Endothelial cell of umbilical vein (primary cell): ENCODE measurements at regions not wholly inside any gene's neighbourhood (a gene's known extent, or its start where the extent isn't known, plus 50 kb on each side); places are given as distances from the start of the nearest gene placed in this dataset.

Experiments
- BruUV-seq: library from RNA; stranded (reverse); fragments of 400-500 nt; replicated peaks from 2 replicates; lab custom pipeline; 2021; lab: Mats Ljungman, UMichigan
- CTCF ChIA-PET: fragments of 300-600, 350-600 bp; sonication (Branson Sonifier 250); formaldehyde crosslinking; loops from one replicate; lab custom pipeline; 2021; ENCODE audit warnings: antibody characterized with exemption, inconsistent platforms; lab: Charles Lee
- POLR2A ChIA-PET: fragments of 300-600, 350-600 bp; sonication (Branson Sonifier 250); formaldehyde crosslinking; loops from one replicate; lab custom pipeline; 2021; ENCODE audit warnings: antibody characterized with exemption, inconsistent platforms; lab: Charles Lee
- DNase-seq: peaks from one replicate; pipeline ENCODE4 v3.0.0-alpha.2; 2011; ENCODE audit warnings: low read depth, low spot score
- FAIRE-seq: peaks from 2 replicates; lab custom pipeline; 2011; peaks lifted over from hg19 to GRCh38; lab: Jason Lieb, UNC
- H2AFZ ChIP-seq: 2 replicates; pipeline ENCODE4 v1.6.0; 2012; ENCODE audit warnings: low read depth, low read length, control low read depth, inconsistent platforms
- H3K27ac ChIP-seq: 2 replicates; pipeline ENCODE4 v1.5.1; 2011; ENCODE audit warnings: low read depth, mild to moderate bottlenecking, control low read depth, low read length, moderate library complexity; ENCODE audit not compliant: insufficient read depth
- H3K27me3 ChIP-seq, 2 experiments: 2 replicates each; pipeline versions ENCODE4 v1.6.0 to v1.6.1; 2011; ENCODE audit warnings: low read length in 2 of 2, mixed read lengths in 1 of 2; ENCODE audit not compliant: control insufficient read depth in 2 of 2, insufficient read depth in 2 of 2
- H3K36me3 ChIP-seq, 2 experiments: 2 replicates in 1 of 2; 3 replicates in 1 of 2; pipeline ENCODE4 v1.5.1; 2011; ENCODE audit warnings: low read length in 2 of 2, mild to moderate bottlenecking in 1 of 2, moderate library complexity in 1 of 2; ENCODE audit not compliant: control insufficient read depth in 2 of 2, insufficient read depth in 2 of 2; ENCODE audit errors: extremely low read depth in 1 of 2
- H3K4me1 ChIP-seq: 3 replicates; pipeline ENCODE4 v1.5.1; 2011; ENCODE audit warnings: mild to moderate bottlenecking, low read length; ENCODE audit not compliant: control insufficient read depth, insufficient read depth; ENCODE audit errors: extremely low read depth
- H3K4me2 ChIP-seq: 2 replicates; pipeline ENCODE4 v1.6.1; 2011; ENCODE audit warnings: low read length, control low read depth, mixed read lengths; ENCODE audit not compliant: insufficient read depth
- H3K4me3 ChIP-seq, 3 experiments: fragments of 200-600 bp in 1 of 3; sonication (generic), shearing (Covaris generic) in 1 of 3; replicated peaks in 1 of 3; 2 replicates each; pipeline ENCODE4 v1.5.1; 2011 to 2016; ENCODE audit warnings: control low read depth in 3 of 3, low read length in 3 of 3, mild to moderate bottlenecking in 2 of 3, inconsistent platforms in 1 of 3, low read depth in 1 of 3, moderate library complexity in 1 of 3; ENCODE audit not compliant: insufficient read depth in 1 of 3
- H3K79me2 ChIP-seq: 2 replicates; pipeline ENCODE4 v1.6.0; 2012; ENCODE audit warnings: low read length, inconsistent platforms; ENCODE audit not compliant: control insufficient read depth, insufficient read depth
- H3K9ac ChIP-seq: replicated peaks from 2 replicates; pipeline ENCODE3; 2011; ENCODE audit warnings: low read length, control low read depth; ENCODE audit not compliant: insufficient read depth; ENCODE audit errors: extremely low read depth
- H3K9me1 ChIP-seq: replicated peaks from 3 replicates; pipeline ENCODE4 v1.6.0; 2011; ENCODE audit warnings: mild to moderate bottlenecking, low read length; ENCODE audit not compliant: control insufficient read depth, insufficient read depth; ENCODE audit errors: extremely low read depth
- H3K9me3 ChIP-seq: replicated peaks from 2 replicates; pipeline ENCODE4 v1.5.1; 2012; ENCODE audit warnings: low read length, inconsistent platforms; ENCODE audit not compliant: control insufficient read depth, insufficient read depth
- H4K20me1 ChIP-seq: replicated peaks from 2 replicates; pipeline ENCODE3; 2011; ENCODE audit warnings: mild to moderate bottlenecking, low read length; ENCODE audit not compliant: control insufficient read depth, insufficient read depth; ENCODE audit errors: extremely low read depth
- CTCF ChIP-seq, 2 donors: IDR thresholded peaks; 1 replicate in 1 of 2; 2 replicates in 1 of 2; pipeline ENCODE4 v1.5.1; 2011; ENCODE audit warnings: low read length in 2 of 2, mild to moderate bottlenecking in 2 of 2, moderate library complexity in 2 of 2, control low read depth in 1 of 2, inconsistent platforms in 1 of 2, low read depth in 1 of 2; ENCODE audit not compliant: insufficient read depth in 1 of 2; ENCODE audit errors: extremely low read depth in 1 of 2
- EZH2 ChIP-seq: IDR thresholded peaks from 2 replicates; pipeline ENCODE4 v1.6.1; 2012; ENCODE audit warnings: borderline replicate concordance, low read depth, mild to moderate bottlenecking, moderate library complexity, low read length, inconsistent platforms; ENCODE audit not compliant: severe bottlenecking
- FOS ChIP-seq: IDR thresholded peaks from 2 replicates; pipeline ENCODE4 v1.6.1; 2011; ENCODE audit warnings: mild to moderate bottlenecking, low read length, moderate library complexity, borderline replicate concordance; ENCODE audit not compliant: insufficient read depth
- GATA2 ChIP-seq: IDR thresholded peaks from 2 replicates; pipeline ENCODE4 v1.7.0; 2011; ENCODE audit warnings: low read depth, mild to moderate bottlenecking, moderate library complexity, mixed read lengths, low read length; ENCODE audit not compliant: insufficient read length, insufficient read depth
- JUN ChIP-seq: IDR thresholded peaks from 2 replicates; pipeline ENCODE4 v1.6.1; 2011; ENCODE audit warnings: borderline replicate concordance, low read depth; ENCODE audit not compliant: insufficient read length, insufficient read depth
- MAX ChIP-seq: IDR thresholded peaks from 2 replicates; pipeline ENCODE4 v1.6.1; 2011; ENCODE audit not compliant: insufficient read depth, insufficient read length
- MYC ChIP-seq: IDR thresholded peaks from one replicate; pipeline ENCODE4 v1.6.1; 2011; ENCODE audit warnings: mild to moderate bottlenecking, low read depth, low read length
- POLR2A ChIP-seq: IDR thresholded peaks from 2 replicates; pipeline ENCODE4 v1.6.1; 2012; ENCODE audit warnings: low read depth, mild to moderate bottlenecking, control low read depth, low read length
- POLR2AphosphoS5 ChIP-seq: IDR thresholded peaks from 2 replicates; pipeline ENCODE4 v1.6.1; 2012; ENCODE audit warnings: low read depth, mild to moderate bottlenecking, control low read depth, low read length, moderate library complexity; ENCODE audit not compliant: insufficient read depth
- dilution Hi-C: fragments of 300-500 bp; cut with MboI; formaldehyde crosslinking; loops from one replicate; pipeline ENCODE4 v1.15.0; 2019; ENCODE audit warnings: low sequenced_read_pairs; ENCODE audit not compliant: extremely low pct_ligation_motif_present
- intact Hi-C: fragments of 100-400 bp; cut with micrococcal nuclease; formaldehyde crosslinking; loops from one replicate; pipeline ENCODE4 v1.10.0; 2022

- Histone ChIP-seq H3K4me1 (no peaks in the 10 kb centered on the region), H3K27ac (no peak overlapping the region), H4K20me1 (no peaks in the 10 kb centered on the region), H3K4me2 (no peak overlapping the region), H3K9ac (no peak overlapping the region), H3K9me3 (no peaks in the 10 kb centered on the region), H2AFZ (no peak overlapping the region), H3K36me3 (no peaks in the 10 kb centered on the region), H3K27me3 (no peaks in the 10 kb centered on the region), H3K79me2 (no peaks in the 10 kb centered on the region), H3K4me3 (no peak overlapping the region), H3K9me1 (no peaks in the 10 kb centered on the region)
- dilution Hi-C loops, result no loop called here
- no peak for FAIRE-seq
- ChIA-PET CTCF (no interaction called here), POLR2A (no interaction called here)
- DNase-seq, result no peak
- intact Hi-C loops, result no loop called here
- TF ChIP-seq JUN, result no peak
- TF ChIP-seq POLR2AphosphoS5, result no peak
- TF ChIP-seq POLR2A, result no peak
- TF ChIP-seq CTCF (IDR thresholded peaks at IDR 0.05; ENCODE audit: extremely low read depth in 1 of 2, insufficient read depth in 1 of 2, low read depth in 1 of 2, low read length in 2 of 2), result no peak
- no TSS peak for BruUV-seq
These were observed 333.8 kb upstream of the RBMS3 start for GRCh38 chr3:28947061-28947460.

- H3K36me3 ChIP-seq, result no peaks in the 10 kb centered on the region
- no TSS peak for BruUV-seq
- ChIA-PET POLR2A (no interaction called here), CTCF (no interaction called here)
- H3K4me1 ChIP-seq, result no peaks in the 10 kb centered on the region
- H3K9me1 ChIP-seq, result no peaks in the 10 kb centered on the region
- FAIRE-seq, result no peak
- H3K4me2 ChIP-seq, result no peak overlapping the region
- dilution Hi-C loops (no loop called here), intact Hi-C loops (no loop called here)
- no peak overlapping the region for H3K9ac ChIP-seq
- no peak overlapping the region for H3K4me3 ChIP-seq
- no peaks in the 10 kb centered on the region for H4K20me1 ChIP-seq
- no peaks in the 10 kb centered on the region for H3K79me2 ChIP-seq
- no peaks in the 10 kb centered on the region for H3K9me3 ChIP-seq
- TF ChIP-seq JUN (no peak), MYC (no peak), GATA2 (no peak), MAX (no peak), POLR2A (no peak), EZH2 (no peak), FOS (no peak), CTCF (IDR thresholded peaks at IDR 0.05; ENCODE audit: extremely low read depth in 1 of 2, insufficient read depth in 1 of 2, low read depth in 1 of 2, low read length in 2 of 2) (no peak), POLR2AphosphoS5 (no peak)
- no peak overlapping the region for H2AFZ ChIP-seq
- no peak for DNase-seq
- H3K27ac ChIP-seq, result no peak overlapping the region
- no peaks in the 10 kb centered on the region for H3K27me3 ChIP-seq
These were observed 333.1 kb upstream of the RBMS3 start for GRCh38 chr3:28947751-28948150.
